HUES64 (cell line): ENCODE measurements at regions not wholly inside any gene's neighbourhood (a gene's known extent, or its start where the extent isn't known, plus 50 kb on each side); places are given as distances from the start of the nearest gene placed in this dataset.
"Not testable (repeated sequence)": the region's sequence is repeated elsewhere in the genome, so short reads cannot be mapped to it uniquely, and the experiment has no call there.

Source experiments
- H3K27ac ChIP-seq: 2 replicates; pipeline ENCODE4 v1.7.0; 2013; ENCODE audit warnings: low read depth, low read length, inconsistent platforms
- H3K27me3 ChIP-seq: 2 replicates; pipeline ENCODE4 v1.6.1; 2013; ENCODE audit warnings: mild to moderate bottlenecking, low read length; ENCODE audit not compliant: insufficient read depth
- H3K36me3 ChIP-seq: 2 replicates; pipeline ENCODE4 v1.6.1; 2013; ENCODE audit warnings: mild to moderate bottlenecking, low read length; ENCODE audit not compliant: insufficient read depth
- H3K4me1 ChIP-seq: 2 replicates; pipeline ENCODE4 v1.6.1; 2013; ENCODE audit warnings: mild to moderate bottlenecking, low read length, moderate library complexity; ENCODE audit not compliant: insufficient read depth
- H3K4me3 ChIP-seq: 2 replicates; pipeline ENCODE4 v1.5.1; 2013; ENCODE audit warnings: mild to moderate bottlenecking, low read length, moderate library complexity
- H3K9ac ChIP-seq: 2 replicates; pipeline ENCODE4 v1.6.1; 2013; ENCODE audit warnings: mild to moderate bottlenecking, low read depth, low read length
- H3K9me3 ChIP-seq: 2 replicates; pipeline ENCODE4 v1.6.1; 2013; ENCODE audit warnings: low read depth, low read length; ENCODE audit not compliant: insufficient read depth
- WGBS: fragments of 150-250, 120-280 bp; methylation state at CpG from one replicate; pipeline ENCODE4 v1.1.7; 2013; ENCODE audit warnings: missing lambda C conversion rate; 5-methylcytosine and 5-hydroxymethylcytosine counted together

DNA sequence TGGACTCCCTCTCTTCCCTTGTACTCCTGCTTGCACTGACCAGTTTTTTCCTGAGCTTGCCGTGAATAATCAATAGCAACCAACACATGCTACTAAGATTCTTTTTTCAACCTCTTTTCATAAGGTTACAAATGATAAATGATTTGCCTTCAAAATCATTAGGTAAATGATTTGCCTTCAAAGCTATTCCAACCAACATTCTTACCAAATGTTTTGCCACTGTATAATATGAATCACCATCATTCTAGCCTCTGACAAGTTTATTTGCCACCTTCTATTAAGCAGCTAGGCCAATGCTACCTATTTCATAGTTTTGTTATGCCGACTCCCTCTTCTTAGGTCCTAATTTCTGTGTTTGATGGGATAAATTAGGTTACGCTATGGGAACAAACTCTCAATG is 385.1 kb downstream of the DTWD2 start:
- no peaks in the 10 kb centered on the region for H3K9me3 ChIP-seq
- WGBS, result 99% methylated on average over 3 of the region's 3 CpGs
- no peak overlapping the region for H3K9ac ChIP-seq

DNA sequence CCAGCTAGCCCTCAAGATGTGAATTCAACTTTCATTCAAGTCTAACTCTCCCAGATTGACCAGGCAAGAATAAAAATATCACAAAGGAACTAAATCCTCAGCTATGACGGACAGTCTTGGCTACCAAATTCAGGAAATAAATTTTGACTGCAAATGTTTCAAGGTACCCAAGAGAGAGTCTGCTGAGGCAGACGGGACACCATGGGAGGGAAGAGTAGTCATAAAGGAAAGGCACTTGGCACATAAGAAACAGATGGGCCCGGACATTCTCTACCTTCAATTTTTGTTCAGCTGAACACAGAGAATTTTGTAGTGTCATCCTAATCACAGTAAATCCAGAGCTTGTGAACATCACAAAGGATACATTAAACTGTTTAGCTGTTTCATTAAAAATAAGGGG is 390.0 kb downstream of the DTWD2 start:
- no peaks in the 10 kb centered on the region for H3K27me3 ChIP-seq
- no peaks in the 10 kb centered on the region for H3K4me1 ChIP-seq
- no peak overlapping the region for H3K27ac ChIP-seq
- H3K9me3 ChIP-seq, result no peaks in the 10 kb centered on the region
- H3K4me3 ChIP-seq, result no peak overlapping the region
- H3K36me3 ChIP-seq, result no peaks in the 10 kb centered on the region
- H3K9ac ChIP-seq, result no peak overlapping the region
- WGBS, result 91% methylated on average over 3 of the region's 3 CpGs

More for the DNA sequence above, 385.1 kb downstream of the DTWD2 start:
- no peaks in the 10 kb centered on the region for H3K36me3 ChIP-seq
- H3K4me1 ChIP-seq, result no peaks in the 10 kb centered on the region
- H3K27ac ChIP-seq, result no peak overlapping the region
- no peak overlapping the region for H3K4me3 ChIP-seq
- H3K27me3 ChIP-seq, result no peaks in the 10 kb centered on the region

- H3K4me3 ChIP-seq, result no peak overlapping the region
- no peaks in the 10 kb centered on the region for H3K9me3 ChIP-seq
- no peak overlapping the region for H3K9ac ChIP-seq
- no peaks in the 10 kb centered on the region for H3K36me3 ChIP-seq
- no peaks in the 10 kb centered on the region for H3K4me1 ChIP-seq
- no peaks in the 10 kb centered on the region for H3K27me3 ChIP-seq
- no peak overlapping the region for H3K27ac ChIP-seq
- 87% methylated on average over 3 of the region's 3 CpGs for WGBS
These were observed 390.8 kb downstream of the DTWD2 start for GRCh38 chr5:118597543-118597942.

DNA sequence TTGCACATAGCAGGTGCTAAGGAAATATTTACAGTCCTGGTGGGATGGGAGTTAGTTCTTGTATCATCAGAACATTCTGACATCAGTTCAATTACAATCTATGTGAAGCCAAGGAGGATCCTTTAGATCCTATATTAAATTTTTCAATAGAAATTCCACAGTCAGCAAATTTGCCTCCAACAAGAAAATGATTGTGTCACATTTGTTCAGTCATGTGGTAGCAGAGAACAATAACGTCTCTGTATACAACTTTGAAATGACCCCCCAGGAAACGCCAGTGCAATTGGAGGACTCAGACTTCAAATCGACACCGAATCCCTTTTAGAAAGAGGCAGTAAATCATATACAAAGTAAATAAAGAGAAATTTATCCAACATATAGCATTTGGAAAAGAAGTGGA is 392.1 kb downstream of the DTWD2 start:
- Histone ChIP-seq H3K27ac (no peak overlapping the region), H3K9ac (no peak overlapping the region), H3K4me1 (no peaks in the 10 kb centered on the region), H3K27me3 (no peaks in the 10 kb centered on the region), H3K9me3 (no peaks in the 10 kb centered on the region), H3K4me3 (no peak overlapping the region), H3K36me3 (no peaks in the 10 kb centered on the region)
- WGBS, result 96% methylated on average over 2 of the region's 4 CpGs

DNA sequence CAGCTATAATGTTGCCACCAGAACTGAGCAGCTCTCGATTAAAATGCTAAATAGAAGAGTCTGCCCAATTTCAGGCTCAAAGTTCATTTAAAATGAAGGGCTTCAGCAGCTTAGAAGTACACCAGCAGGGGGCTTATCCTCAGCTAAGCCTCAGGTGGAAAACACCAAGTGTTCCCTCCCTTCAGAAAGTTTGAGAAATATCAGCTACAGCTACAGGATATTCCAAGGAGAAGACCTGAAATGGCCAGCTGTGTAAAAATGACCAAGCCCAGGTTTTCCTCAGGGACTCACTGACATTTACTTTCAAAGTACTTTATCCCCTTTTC is 395.4 kb downstream of the DTWD2 start:
- no peak overlapping the region for H3K4me3 ChIP-seq
- no peaks in the 10 kb centered on the region for H3K27me3 ChIP-seq
- H3K9ac ChIP-seq, result no peak overlapping the region
- 89% methylated on average over 1 of the region's 1 CpG for WGBS
- H3K9me3 ChIP-seq, result no peaks in the 10 kb centered on the region
- H3K4me1 ChIP-seq, result no peaks in the 10 kb centered on the region
- H3K27ac ChIP-seq, result no peak overlapping the region
- no peaks in the 10 kb centered on the region for H3K36me3 ChIP-seq

DNA sequence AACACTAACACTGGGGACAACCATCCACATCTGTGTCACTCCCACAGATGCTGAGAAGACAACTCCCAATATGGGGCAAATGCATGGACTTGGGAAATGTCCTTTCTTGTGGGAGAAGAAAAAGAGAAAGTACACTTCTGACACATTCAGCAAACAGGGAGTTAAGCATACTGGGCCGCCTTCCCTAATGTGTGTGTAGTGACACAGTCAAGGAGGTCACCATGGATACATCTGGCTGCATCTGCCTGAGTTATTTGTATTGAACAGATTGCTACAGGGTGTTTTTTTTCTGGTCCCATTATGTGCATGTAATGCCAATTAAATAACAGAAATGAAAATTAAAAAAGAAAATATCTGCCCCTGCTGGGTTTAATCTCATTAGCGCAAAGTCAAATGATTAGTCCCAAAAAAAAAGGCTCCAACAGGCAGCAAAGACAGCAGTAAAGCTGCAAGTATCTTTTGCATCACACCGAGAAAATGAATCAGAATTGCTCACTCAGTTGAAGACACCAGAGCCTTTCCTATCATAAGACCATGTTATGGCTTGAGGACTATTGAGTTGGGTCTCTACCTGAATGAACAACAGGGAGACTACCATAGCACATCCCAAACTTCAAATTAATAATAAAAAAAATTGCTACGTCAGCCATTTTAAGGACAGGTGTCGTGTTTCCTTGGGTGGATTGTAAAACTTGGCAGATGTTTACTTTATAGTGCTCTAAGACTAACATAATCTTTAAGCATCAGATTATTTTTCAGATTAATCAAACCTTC is 395.9 kb downstream of the DTWD2 start:
- Histone ChIP-seq H3K4me3 (no peak overlapping the region), H3K9me3 (no peaks in the 10 kb centered on the region), H3K36me3 (no peaks in the 10 kb centered on the region), H3K9ac (no peak overlapping the region), H3K27ac (no peak overlapping the region), H3K4me1 (no peaks in the 10 kb centered on the region), H3K27me3 (no peaks in the 10 kb centered on the region)
- 69% methylated on average over 5 of the region's 5 CpGs for WGBS

- no peak overlapping the region for H3K27ac ChIP-seq
- H3K9ac ChIP-seq, result no peak overlapping the region
- WGBS, result 92% methylated on average over 2 of the region's 2 CpGs
These were observed 397.5 kb downstream of the DTWD2 start for GRCh38 chr5:118590806-118591205.

DNA sequence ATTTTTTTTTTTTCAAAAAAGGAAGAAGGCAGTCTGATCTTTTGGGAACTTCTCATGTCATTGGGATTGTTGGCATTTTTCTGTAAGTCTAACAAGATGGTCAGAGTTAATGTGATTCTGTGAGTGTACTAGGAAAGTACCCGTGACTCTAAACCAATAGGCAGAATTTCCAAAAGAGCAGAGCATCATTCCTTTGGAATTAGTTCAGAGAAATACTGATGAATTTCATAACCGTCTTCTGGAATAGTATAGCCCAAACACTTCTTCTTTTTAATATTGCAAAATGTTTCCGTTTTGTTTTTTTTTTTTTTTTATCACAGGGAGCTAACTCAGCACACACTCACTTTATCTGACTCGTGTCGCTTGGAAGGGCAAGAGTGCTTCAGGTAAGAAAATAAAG is 407.4 kb downstream of the DTWD2 start:
- Histone ChIP-seq H3K36me3 (no peaks in the 10 kb centered on the region), H3K27me3 (no peaks in the 10 kb centered on the region), H3K4me1 (no peaks in the 10 kb centered on the region), H3K9ac (no peak overlapping the region), H3K27ac (no peak overlapping the region), H3K9me3 (no peaks in the 10 kb centered on the region), H3K4me3 (no peak overlapping the region)
- WGBS, result 99% methylated on average over 4 of the region's 5 CpGs

More at GRCh38 chr5:118590806-118591205, 397.5 kb downstream of the DTWD2 start:
- H3K27me3 ChIP-seq, result no peaks in the 10 kb centered on the region
- H3K4me1 ChIP-seq, result no peaks in the 10 kb centered on the region
- no peak overlapping the region for H3K4me3 ChIP-seq
- H3K9me3 ChIP-seq, result no peaks in the 10 kb centered on the region
- H3K36me3 ChIP-seq, result no peaks in the 10 kb centered on the region

- Histone ChIP-seq H3K36me3 (no peaks in the 10 kb centered on the region), H3K4me3 (no peak overlapping the region), H3K4me1 (no peaks in the 10 kb centered on the region), H3K9ac (no peak overlapping the region), H3K27me3 (no peaks in the 10 kb centered on the region), H3K9me3 (no peaks in the 10 kb centered on the region), H3K27ac (no peak overlapping the region)
- 91% methylated on average over 3 of the region's 3 CpGs for WGBS
These were observed 410.3 kb downstream of the DTWD2 start for GRCh38 chr5:118578093-118578492.

DNA sequence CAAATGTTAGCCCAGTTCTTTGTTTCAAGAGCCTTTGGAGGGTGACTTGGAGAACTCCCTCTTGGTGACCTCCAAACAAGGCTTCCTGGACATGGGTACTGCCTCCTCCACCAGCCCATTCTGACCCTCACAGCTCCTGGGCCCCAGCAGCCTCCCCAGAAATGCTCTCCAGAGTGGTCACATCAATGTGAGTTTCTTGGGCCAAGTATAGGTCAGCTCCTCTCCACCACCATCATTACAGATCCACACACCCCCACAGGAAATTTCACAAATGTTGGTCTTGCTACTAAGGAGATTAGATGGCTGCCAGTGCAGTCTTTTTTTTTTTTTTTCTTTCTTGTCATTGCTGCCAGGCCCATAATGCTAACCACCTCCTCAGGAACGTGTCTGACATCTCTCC is 410.7 kb downstream of the DTWD2 start:
- no peak overlapping the region for H3K4me3 ChIP-seq
- no peak overlapping the region for H3K9ac ChIP-seq
- no peaks in the 10 kb centered on the region for H3K4me1 ChIP-seq
- H3K27ac ChIP-seq, result no peak overlapping the region
- no peaks in the 10 kb centered on the region for H3K27me3 ChIP-seq
- WGBS, result 88% methylated on average over 1 of the region's 1 CpG
- H3K9me3 ChIP-seq, result no peaks in the 10 kb centered on the region
- no peaks in the 10 kb centered on the region for H3K36me3 ChIP-seq

DNA sequence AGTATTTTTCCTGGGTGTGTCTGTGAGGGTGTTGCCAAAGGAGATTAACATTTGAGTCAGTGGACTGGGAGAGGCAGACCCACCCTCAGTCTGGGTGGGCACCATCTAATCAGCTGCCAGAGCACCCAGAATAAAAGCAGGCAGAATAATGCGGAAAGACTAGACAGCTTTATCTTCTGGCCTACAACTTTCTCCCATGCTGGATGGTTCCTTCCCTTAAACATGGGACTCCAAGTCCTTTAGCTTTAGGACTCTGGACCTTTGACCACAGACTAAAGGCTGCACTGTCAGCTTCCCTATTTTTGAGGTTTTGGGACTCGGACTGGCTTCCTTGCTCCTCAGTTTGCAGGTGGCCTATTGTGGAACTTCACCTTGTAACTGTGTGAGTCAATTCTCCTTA is 418.1 kb downstream of the DTWD2 start:
- H3K27me3 ChIP-seq, H3K27ac ChIP-seq, H3K9ac ChIP-seq, H3K4me1 ChIP-seq, H3K4me3 ChIP-seq, H3K9me3 ChIP-seq, H3K36me3 ChIP-seq: not testable (repeated sequence)
- WGBS, result 93% methylated on average over 2 of the region's 2 CpGs

DNA sequence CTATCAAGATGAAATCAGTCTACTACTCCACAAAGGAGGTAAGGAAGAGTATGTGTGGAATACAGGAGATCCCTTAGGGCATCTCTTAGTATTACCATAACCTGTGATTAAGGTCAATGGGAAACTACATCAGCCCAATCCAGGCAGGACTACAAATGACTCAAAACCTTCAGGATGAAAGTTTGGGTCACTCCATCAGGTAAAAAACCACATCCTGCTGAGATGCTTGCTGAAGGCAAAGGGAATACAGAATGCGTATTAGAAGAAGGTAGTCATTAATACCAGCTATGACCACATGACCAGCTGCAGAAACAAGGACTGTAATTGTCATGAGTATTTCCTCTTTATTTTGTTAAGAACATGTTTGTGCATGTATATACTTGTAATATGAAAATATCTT is 418.8 kb downstream of the DTWD2 start:
- H3K27ac ChIP-seq, H3K4me1 ChIP-seq, H3K36me3 ChIP-seq, H3K4me3 ChIP-seq, H3K9me3 ChIP-seq, H3K9ac ChIP-seq, H3K27me3 ChIP-seq: not testable (repeated sequence)
- WGBS, result 100% methylated on average over 1 of the region's 1 CpG
